ENCODE measurements at regions not wholly inside any gene's neighbourhood (a gene's known extent, or its start where the extent isn't known, plus 50 kb on each side); places are given as distances from the start of the nearest gene placed in this dataset.
"Not testable (repeated sequence)": the region's sequence is repeated elsewhere in the genome, so short reads cannot be mapped to it uniquely, and the experiment has no call there.

DNA sequence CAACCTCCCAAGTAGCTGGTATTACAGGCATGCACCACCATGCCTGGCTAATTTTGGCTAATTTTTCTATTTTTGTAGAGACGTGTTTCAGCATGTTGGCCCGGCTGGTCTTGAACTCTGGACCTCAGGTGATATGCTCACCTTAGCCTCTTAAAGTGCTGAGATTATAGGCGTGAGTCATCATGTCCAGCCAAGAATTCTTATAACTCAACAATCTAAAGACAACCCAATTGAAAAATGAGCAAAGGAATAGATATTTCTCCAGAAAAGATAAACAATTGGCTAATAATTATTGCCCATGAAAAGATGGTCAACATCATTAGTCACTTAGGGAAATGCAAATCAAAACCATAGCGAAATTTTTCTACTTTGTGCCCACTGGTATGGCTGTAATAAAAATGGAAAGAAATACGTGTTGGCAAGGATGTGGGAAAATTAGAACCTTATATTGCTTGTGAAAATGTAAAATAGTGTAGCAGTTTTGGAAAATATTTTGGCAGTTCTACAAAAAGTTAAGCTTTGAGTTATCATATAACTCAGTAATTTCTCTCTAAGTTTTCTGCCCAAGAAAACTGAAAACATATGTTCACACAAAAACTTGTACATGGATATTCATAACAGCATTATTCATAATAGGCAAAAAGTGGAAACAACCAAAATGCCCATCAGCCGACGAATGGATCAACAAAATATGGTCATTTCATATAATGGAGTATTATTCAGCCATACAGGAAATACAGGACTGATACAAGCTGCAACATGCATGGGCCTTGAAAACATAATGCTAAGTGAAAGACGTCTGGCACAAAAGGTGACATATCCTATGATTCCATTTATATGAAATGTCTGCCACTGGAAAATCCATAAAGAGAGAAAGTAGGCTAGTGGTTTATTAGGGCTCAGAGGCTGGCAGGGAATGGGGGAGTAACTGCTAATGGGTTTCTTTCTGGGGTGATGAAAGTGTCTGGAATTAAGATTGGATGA lies 87.8 kb downstream of the UTRN start:
- H3K27me3 ChIP-seq (ENCODE audit: control insufficient read depth in 2 of 2, insufficient read depth in 2 of 2, low read length in 2 of 2): no peaks in the 10 kb centered on the region
- H3K36me3 ChIP-seq (ENCODE audit: control insufficient read depth in 2 of 2, insufficient read depth in 2 of 2, low read length in 2 of 2): no peaks in the 10 kb centered on the region
- no peaks in the 10 kb centered on the region for H3K4me1 ChIP-seq (ENCODE audit: control insufficient read depth in 2 of 2, insufficient read depth in 2 of 2, low read length in 2 of 2)
- H3K9me3 ChIP-seq (ENCODE audit: control insufficient read depth in 2 of 2, low read length in 2 of 2): no peaks in the 10 kb centered on the region
- no peak overlapping the region for H3K4me3 ChIP-seq (ENCODE audit: low read length in 2 of 2)
- H3K9ac ChIP-seq (ENCODE audit: low read depth in 1 of 2, low read length in 2 of 2): no peak overlapping the region
- H3K27ac ChIP-seq (ENCODE audit: low read depth in 2 of 2, low read length in 2 of 2): no peak overlapping the region

DNA sequence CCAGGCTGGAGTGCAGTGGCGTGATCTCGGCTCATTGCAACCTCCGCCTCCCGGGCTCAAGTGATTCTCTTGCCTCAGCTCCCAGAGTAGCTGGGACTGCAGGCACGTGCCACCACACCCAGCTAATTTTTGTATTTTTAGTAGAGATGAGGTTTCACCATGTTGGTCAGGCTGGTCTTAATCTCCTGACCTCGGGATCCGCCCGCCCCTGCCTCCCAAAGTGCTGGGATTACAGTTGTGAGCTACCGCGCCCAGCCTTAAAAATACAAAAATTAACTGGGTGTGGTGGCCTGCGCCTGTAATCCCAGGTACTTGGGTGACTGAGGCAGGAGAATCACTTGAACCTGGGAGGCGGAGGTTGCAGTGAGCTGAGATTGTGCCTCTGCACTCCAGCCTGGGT lies 89.4 kb downstream of the UTRN start:
- H3K27ac ChIP-seq (ENCODE audit: low read depth in 2 of 2, low read length in 2 of 2); H3K4me3 ChIP-seq (ENCODE audit: low read length in 2 of 2); H3K4me1 ChIP-seq (ENCODE audit: control insufficient read depth in 2 of 2, insufficient read depth in 2 of 2, low read length in 2 of 2); H3K36me3 ChIP-seq (ENCODE audit: control insufficient read depth in 2 of 2, insufficient read depth in 2 of 2, low read length in 2 of 2); H3K9me3 ChIP-seq (ENCODE audit: control insufficient read depth in 2 of 2, low read length in 2 of 2); H3K27me3 ChIP-seq (ENCODE audit: control insufficient read depth in 2 of 2, insufficient read depth in 2 of 2, low read length in 2 of 2); H3K9ac ChIP-seq (ENCODE audit: low read depth in 1 of 2, low read length in 2 of 2): not testable (repeated sequence)

DNA sequence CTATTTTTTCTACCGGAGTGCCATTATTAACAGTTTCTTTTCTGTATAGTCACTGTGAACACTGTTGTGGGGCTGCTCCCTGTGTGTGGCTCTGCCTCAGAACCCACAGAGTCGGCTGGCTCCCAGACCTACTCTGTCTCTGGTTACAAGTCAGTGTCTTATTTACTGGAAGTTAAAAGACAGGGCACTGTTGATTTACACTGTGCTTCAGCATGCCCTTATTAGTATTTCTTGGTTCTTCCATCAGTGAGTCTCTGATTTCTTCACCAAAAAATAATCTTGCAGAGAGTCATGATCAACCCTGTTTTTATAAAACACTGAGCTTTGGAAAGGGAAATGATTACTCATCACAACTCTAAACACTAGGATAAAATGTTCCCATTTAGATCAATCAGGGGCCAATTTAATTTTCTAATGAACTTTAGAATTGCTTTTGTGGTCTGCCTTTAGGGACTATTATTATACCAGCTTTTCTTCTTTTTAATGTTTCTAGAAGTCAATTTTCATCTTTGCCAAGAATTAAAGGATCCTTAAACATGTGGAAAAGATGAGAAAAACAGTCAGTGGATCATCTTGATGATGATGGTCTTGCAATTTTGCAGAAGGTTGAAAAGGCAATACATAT lies 92.6 kb downstream of the UTRN start:
- H3K36me3 ChIP-seq (ENCODE audit: control insufficient read depth in 2 of 2, insufficient read depth in 2 of 2, low read length in 2 of 2): no peaks in the 10 kb centered on the region
- peaks cover 0 to 5% of the 10 kb centered on the region in 2 donors for H3K4me1 ChIP-seq (ENCODE audit: control insufficient read depth in 2 of 2, insufficient read depth in 2 of 2, low read length in 2 of 2)
- H3K27me3 ChIP-seq (ENCODE audit: control insufficient read depth in 2 of 2, insufficient read depth in 2 of 2, low read length in 2 of 2): no peaks in the 10 kb centered on the region
- peak overlapping the region in 1 of 2 donors; percentile 13 for H3K4me3 ChIP-seq (ENCODE audit: low read length in 2 of 2)
- no peak overlapping the region for H3K9ac ChIP-seq (ENCODE audit: low read depth in 1 of 2, low read length in 2 of 2)
- no peaks in the 10 kb centered on the region for H3K9me3 ChIP-seq (ENCODE audit: control insufficient read depth in 2 of 2, low read length in 2 of 2)
- H3K27ac ChIP-seq (ENCODE audit: low read depth in 2 of 2, low read length in 2 of 2): peak overlapping the region; percentile 49 to 52

DNA sequence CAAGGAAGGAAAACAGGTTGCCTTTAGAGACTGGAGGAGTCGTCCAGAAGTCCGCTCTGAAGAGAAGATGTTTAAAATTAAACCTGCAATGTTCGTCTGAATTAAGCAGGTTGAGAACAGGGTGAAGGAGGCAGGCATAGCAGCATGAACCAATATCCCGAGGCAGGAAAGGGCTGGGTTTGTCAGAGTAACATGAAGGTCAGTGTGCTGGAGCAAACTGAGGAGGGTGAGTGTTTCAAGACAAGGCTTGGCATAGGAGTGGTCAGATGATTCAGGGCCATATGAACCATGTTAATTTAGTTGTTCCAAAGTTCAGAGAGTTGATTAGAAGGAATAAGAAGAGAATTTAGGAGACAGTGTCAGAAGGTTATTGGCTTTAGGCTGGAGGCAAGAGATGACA lies 93.3 kb downstream of the UTRN start:
- Histone ChIP-seq H3K4me1 (ENCODE audit: control insufficient read depth in 2 of 2, insufficient read depth in 2 of 2, low read length in 2 of 2) (peaks cover 0 to 5% of the 10 kb centered on the region in 2 donors), H3K9ac (ENCODE audit: low read depth in 1 of 2, low read length in 2 of 2) (no peak overlapping the region), H3K4me3 (ENCODE audit: low read length in 2 of 2) (no peak overlapping the region), H3K27me3 (ENCODE audit: control insufficient read depth in 2 of 2, insufficient read depth in 2 of 2, low read length in 2 of 2) (no peaks in the 10 kb centered on the region), H3K9me3 (ENCODE audit: control insufficient read depth in 2 of 2, low read length in 2 of 2) (no peaks in the 10 kb centered on the region), H3K36me3 (ENCODE audit: control insufficient read depth in 2 of 2, insufficient read depth in 2 of 2, low read length in 2 of 2) (no peaks in the 10 kb centered on the region), H3K27ac (ENCODE audit: low read depth in 2 of 2, low read length in 2 of 2) (peak overlapping the region in 1 of 2 donors; percentile 49)

DNA sequence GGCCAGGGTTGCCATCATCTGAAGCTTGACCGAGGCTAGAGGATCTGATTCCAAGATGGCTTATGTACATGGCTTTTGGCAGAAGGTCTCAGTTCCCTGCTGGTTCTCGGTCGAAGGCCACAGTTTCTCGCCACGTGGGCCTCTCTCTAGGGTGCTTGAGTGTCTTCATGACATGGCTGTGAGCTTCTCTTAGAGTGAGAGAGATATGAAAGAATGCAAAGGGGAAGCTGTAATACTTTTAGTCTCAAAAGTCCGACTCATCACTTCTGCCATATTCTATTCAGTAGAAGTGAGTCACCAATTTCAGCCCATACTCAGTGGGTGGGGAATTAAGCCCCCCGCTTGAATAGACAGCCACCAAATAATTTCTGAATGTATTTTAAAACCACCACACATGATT lies 94.2 kb downstream of the UTRN start:
- H3K4me3 ChIP-seq (ENCODE audit: low read length in 2 of 2): no peak overlapping the region
- no peaks in the 10 kb centered on the region for H3K9me3 ChIP-seq (ENCODE audit: control insufficient read depth in 2 of 2, low read length in 2 of 2)
- no peaks in the 10 kb centered on the region for H3K36me3 ChIP-seq (ENCODE audit: control insufficient read depth in 2 of 2, insufficient read depth in 2 of 2, low read length in 2 of 2)
- no peak overlapping the region for H3K9ac ChIP-seq (ENCODE audit: low read depth in 1 of 2, low read length in 2 of 2)
- H3K27me3 ChIP-seq (ENCODE audit: control insufficient read depth in 2 of 2, insufficient read depth in 2 of 2, low read length in 2 of 2): no peaks in the 10 kb centered on the region
- peak overlapping the region in 1 of 2 donors; percentile 21 for H3K27ac ChIP-seq (ENCODE audit: low read depth in 2 of 2, low read length in 2 of 2)
- H3K4me1 ChIP-seq (ENCODE audit: control insufficient read depth in 2 of 2, insufficient read depth in 2 of 2, low read length in 2 of 2): peaks cover 0 to 5% of the 10 kb centered on the region in 2 donors

DNA sequence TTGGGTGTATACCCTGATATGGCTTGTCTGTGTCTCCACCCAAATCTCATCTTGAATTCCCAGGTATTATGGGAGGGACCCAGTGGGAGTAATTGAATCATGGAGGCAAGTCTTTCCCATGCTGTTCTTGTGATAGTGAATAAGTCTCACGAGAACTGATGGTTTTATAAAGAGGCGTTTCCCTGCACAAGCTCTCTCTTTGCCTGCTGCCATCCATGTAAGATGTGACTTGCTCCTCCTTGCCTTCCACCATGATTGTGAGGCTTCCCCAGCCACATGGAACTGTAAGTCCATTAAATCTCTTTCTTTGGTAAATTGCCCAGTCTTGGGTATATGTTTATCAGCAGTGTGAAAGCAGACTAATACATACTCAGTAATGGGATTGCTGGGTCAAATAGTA lies 96.4 kb downstream of the UTRN start:
- not testable (repeated sequence) for H3K27me3 ChIP-seq (ENCODE audit: control insufficient read depth in 2 of 2, insufficient read depth in 2 of 2, low read length in 2 of 2); H3K4me1 ChIP-seq (ENCODE audit: control insufficient read depth in 2 of 2, insufficient read depth in 2 of 2, low read length in 2 of 2); H3K27ac ChIP-seq (ENCODE audit: low read depth in 2 of 2, low read length in 2 of 2); H3K4me3 ChIP-seq (ENCODE audit: low read length in 2 of 2); H3K36me3 ChIP-seq (ENCODE audit: control insufficient read depth in 2 of 2, insufficient read depth in 2 of 2, low read length in 2 of 2); H3K9me3 ChIP-seq (ENCODE audit: control insufficient read depth in 2 of 2, low read length in 2 of 2); H3K9ac ChIP-seq (ENCODE audit: low read depth in 1 of 2, low read length in 2 of 2)

DNA sequence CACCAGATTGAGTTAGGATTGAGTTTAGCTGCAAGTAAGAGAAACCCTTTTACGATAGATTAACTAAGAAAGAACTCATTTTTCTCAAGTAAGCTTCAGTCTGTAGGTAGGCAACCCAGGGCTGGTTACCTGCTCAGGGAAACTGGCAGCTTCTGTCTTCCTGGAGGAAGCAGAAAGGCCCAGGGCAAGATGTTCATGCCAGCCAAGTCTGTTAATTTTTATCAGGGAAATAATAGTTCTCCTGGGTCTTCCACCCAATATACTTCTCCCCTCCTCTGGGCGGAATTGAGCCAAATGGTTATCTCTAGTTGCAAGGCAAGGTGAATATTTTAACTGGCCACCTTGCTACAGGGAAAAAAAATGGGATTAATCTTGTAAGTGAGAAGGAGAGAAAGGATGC lies 98.2 kb downstream of the UTRN start:
- no peak overlapping the region for H3K9ac ChIP-seq (ENCODE audit: low read depth in 1 of 2, low read length in 2 of 2)
- H3K4me3 ChIP-seq (ENCODE audit: low read length in 2 of 2): no peak overlapping the region
- peaks cover 0 to 4% of the 10 kb centered on the region in 2 donors for H3K4me1 ChIP-seq (ENCODE audit: control insufficient read depth in 2 of 2, insufficient read depth in 2 of 2, low read length in 2 of 2)
- H3K36me3 ChIP-seq (ENCODE audit: control insufficient read depth in 2 of 2, insufficient read depth in 2 of 2, low read length in 2 of 2): no peaks in the 10 kb centered on the region
- H3K9me3 ChIP-seq (ENCODE audit: control insufficient read depth in 2 of 2, low read length in 2 of 2): no peaks in the 10 kb centered on the region
- H3K27me3 ChIP-seq (ENCODE audit: control insufficient read depth in 2 of 2, insufficient read depth in 2 of 2, low read length in 2 of 2): no peaks in the 10 kb centered on the region
- H3K27ac ChIP-seq (ENCODE audit: low read depth in 2 of 2, low read length in 2 of 2): no peak overlapping the region

DNA sequence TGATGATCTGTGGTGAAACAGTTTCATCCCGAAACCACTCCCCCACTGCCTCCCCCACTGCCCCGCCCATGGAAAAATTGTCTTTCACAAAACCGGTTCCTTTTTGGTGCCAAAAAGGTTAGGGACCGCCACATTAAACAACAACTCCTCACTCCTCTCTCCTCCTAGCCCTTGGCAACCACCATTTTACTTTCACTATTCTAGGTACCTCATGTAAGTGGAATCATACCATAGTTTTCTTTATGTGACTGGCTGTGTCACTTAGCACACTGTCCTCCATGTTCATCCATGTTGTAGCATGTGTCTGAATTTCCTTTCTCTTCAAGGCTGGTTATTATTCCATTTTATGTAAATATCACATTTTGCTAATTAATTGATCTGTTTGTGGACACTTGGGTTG lies 99.3 kb downstream of the UTRN start:
- Histone ChIP-seq H3K4me3 (ENCODE audit: low read length in 2 of 2) (no peak overlapping the region), H3K27ac (ENCODE audit: low read depth in 2 of 2, low read length in 2 of 2) (no peak overlapping the region), H3K9ac (ENCODE audit: low read depth in 1 of 2, low read length in 2 of 2) (no peak overlapping the region), H3K36me3 (ENCODE audit: control insufficient read depth in 2 of 2, insufficient read depth in 2 of 2, low read length in 2 of 2) (no peaks in the 10 kb centered on the region), H3K9me3 (ENCODE audit: control insufficient read depth in 2 of 2, low read length in 2 of 2) (no peaks in the 10 kb centered on the region), H3K27me3 (ENCODE audit: control insufficient read depth in 2 of 2, insufficient read depth in 2 of 2, low read length in 2 of 2) (no peaks in the 10 kb centered on the region), H3K4me1 (ENCODE audit: control insufficient read depth in 2 of 2, insufficient read depth in 2 of 2, low read length in 2 of 2) (no peaks in the 10 kb centered on the region)

DNA sequence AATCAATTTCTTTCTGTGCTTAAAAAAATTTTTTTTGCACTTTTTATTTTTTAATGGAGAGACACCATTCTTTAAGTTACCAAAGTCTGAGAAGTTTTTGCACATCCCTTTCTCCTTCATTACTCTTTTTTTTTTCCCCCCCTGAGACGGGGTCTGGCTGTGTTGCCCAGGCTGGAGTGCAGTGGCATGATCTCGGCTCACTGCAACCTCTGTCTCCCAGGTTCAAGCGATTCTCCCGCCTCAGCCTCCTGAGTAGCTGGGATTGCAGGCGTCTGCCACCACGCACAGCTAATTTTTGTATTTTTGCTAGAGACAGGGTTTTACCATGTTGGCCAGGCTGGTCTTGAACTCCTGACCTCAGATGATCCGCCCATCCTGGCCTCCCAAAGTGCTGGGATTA lies 104.3 kb downstream of the UTRN start:
- not testable (repeated sequence) for H3K27me3 ChIP-seq (ENCODE audit: control insufficient read depth in 2 of 2, insufficient read depth in 2 of 2, low read length in 2 of 2); H3K9me3 ChIP-seq (ENCODE audit: control insufficient read depth in 2 of 2, low read length in 2 of 2); H3K4me3 ChIP-seq (ENCODE audit: low read length in 2 of 2); H3K4me1 ChIP-seq (ENCODE audit: control insufficient read depth in 2 of 2, insufficient read depth in 2 of 2, low read length in 2 of 2); H3K36me3 ChIP-seq (ENCODE audit: control insufficient read depth in 2 of 2, insufficient read depth in 2 of 2, low read length in 2 of 2); H3K9ac ChIP-seq (ENCODE audit: low read depth in 1 of 2, low read length in 2 of 2); H3K27ac ChIP-seq (ENCODE audit: low read depth in 2 of 2, low read length in 2 of 2)

DNA sequence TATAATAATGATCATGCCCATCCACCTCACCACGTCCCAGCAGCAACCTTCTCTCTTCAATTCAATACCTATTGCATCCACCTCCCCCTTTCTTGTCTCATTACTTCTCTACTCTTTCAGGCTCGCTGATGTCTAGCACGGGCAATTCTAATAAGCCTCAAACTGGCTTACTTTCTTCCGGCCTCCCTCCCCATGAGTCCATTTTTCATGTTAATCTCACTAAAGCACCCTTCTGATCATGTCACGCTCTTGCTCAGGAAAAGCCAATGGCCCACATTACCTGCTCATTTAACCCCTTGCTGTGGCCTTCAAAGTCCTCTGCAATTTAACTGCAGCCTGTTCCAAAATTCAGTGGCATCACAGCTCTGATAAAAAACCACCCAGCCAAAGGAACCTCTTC lies 105.1 kb downstream of the UTRN start:
- Histone ChIP-seq H3K9me3 (ENCODE audit: control insufficient read depth in 2 of 2, low read length in 2 of 2) (no peaks in the 10 kb centered on the region), H3K27me3 (ENCODE audit: control insufficient read depth in 2 of 2, insufficient read depth in 2 of 2, low read length in 2 of 2) (no peaks in the 10 kb centered on the region), H3K9ac (ENCODE audit: low read depth in 1 of 2, low read length in 2 of 2) (no peak overlapping the region), H3K36me3 (ENCODE audit: control insufficient read depth in 2 of 2, insufficient read depth in 2 of 2, low read length in 2 of 2) (no peaks in the 10 kb centered on the region), H3K4me1 (ENCODE audit: control insufficient read depth in 2 of 2, insufficient read depth in 2 of 2, low read length in 2 of 2) (no peaks in the 10 kb centered on the region), H3K4me3 (ENCODE audit: low read length in 2 of 2) (no peak overlapping the region), H3K27ac (ENCODE audit: low read depth in 2 of 2, low read length in 2 of 2) (no peak overlapping the region)

Measured in mucosa of rectum (tissue), 2 donors.